Endothelial cell of umbilical vein (primary cell): ENCODE measurements at regions not wholly inside any gene's neighbourhood (a gene's known extent, or its start where the extent isn't known, plus 50 kb on each side); places are given as distances from the start of the nearest gene placed in this dataset.

Source experiments
- FOS ChIP-seq: IDR thresholded peaks from 2 replicates; pipeline ENCODE4 v1.6.1; 2011; ENCODE audit warnings: mild to moderate bottlenecking, low read length, moderate library complexity, borderline replicate concordance; ENCODE audit not compliant: insufficient read depth
- POLR2A ChIP-seq: IDR thresholded peaks from 2 replicates; pipeline ENCODE4 v1.6.1; 2012; ENCODE audit warnings: low read depth, mild to moderate bottlenecking, control low read depth, low read length
- POLR2AphosphoS5 ChIP-seq: IDR thresholded peaks from 2 replicates; pipeline ENCODE4 v1.6.1; 2012; ENCODE audit warnings: low read depth, mild to moderate bottlenecking, control low read depth, low read length, moderate library complexity; ENCODE audit not compliant: insufficient read depth
- TF ChIP-seq, protein P1 (sequence below), 2 donors: IDR thresholded peaks; 1 replicate in 1 of 2; 2 replicates in 1 of 2; pipeline ENCODE4 v1.5.1; 2011; ENCODE audit warnings: low read length in 2 of 2, mild to moderate bottlenecking in 2 of 2, moderate library complexity in 2 of 2, control low read depth in 1 of 2, inconsistent platforms in 1 of 2, low read depth in 1 of 2; ENCODE audit not compliant: insufficient read depth in 1 of 2; ENCODE audit errors: extremely low read depth in 1 of 2
- TF ChIP-seq, protein P2 (sequence below): IDR thresholded peaks from 2 replicates; pipeline ENCODE4 v1.6.1; 2011; ENCODE audit not compliant: insufficient read depth, insufficient read length

DNA sequence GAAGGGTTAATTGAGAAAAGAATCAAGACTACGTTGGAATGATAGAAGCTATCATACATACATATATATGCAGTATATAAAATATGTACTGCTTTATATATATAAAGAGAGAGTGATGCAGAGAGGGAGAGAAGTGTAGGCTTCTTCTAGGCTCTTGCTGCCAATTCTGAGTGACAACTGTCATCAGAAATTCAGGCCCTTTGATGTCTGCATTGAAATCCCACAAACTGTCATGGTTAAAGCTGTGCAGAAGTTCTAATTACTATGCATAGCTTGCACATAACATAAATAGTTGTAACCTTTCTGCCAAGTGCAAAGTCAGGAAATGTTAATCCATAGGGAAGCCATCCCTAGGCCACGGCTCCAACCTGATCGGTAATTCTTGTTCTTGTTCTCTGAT, 251.0 kb downstream of the STIM2 start:
- TF ChIP-seq, protein P1, sequence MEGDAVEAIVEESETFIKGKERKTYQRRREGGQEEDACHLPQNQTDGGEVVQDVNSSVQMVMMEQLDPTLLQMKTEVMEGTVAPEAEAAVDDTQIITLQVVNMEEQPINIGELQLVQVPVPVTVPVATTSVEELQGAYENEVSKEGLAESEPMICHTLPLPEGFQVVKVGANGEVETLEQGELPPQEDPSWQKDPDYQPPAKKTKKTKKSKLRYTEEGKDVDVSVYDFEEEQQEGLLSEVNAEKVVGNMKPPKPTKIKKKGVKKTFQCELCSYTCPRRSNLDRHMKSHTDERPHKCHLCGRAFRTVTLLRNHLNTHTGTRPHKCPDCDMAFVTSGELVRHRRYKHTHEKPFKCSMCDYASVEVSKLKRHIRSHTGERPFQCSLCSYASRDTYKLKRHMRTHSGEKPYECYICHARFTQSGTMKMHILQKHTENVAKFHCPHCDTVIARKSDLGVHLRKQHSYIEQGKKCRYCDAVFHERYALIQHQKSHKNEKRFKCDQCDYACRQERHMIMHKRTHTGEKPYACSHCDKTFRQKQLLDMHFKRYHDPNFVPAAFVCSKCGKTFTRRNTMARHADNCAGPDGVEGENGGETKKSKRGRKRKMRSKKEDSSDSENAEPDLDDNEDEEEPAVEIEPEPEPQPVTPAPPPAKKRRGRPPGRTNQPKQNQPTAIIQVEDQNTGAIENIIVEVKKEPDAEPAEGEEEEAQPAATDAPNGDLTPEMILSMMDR (IDR thresholded peaks at IDR 0.05; ENCODE audit: extremely low read depth in 1 of 2, insufficient read depth in 1 of 2, low read depth in 1 of 2, low read length in 2 of 2): no peak
- no peak for TF ChIP-seq POLR2A
- no peak for TF ChIP-seq FOS
- TF ChIP-seq, protein P2, sequence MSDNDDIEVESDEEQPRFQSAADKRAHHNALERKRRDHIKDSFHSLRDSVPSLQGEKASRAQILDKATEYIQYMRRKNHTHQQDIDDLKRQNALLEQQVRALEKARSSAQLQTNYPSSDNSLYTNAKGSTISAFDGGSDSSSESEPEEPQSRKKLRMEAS: no peak
- TF ChIP-seq POLR2AphosphoS5: no peak
